H9 (cell line): ENCODE measurements at regions not wholly inside any gene's neighbourhood (a gene's known extent, or its start where the extent isn't known, plus 50 kb on each side); places are given as distances from the start of the nearest gene placed in this dataset.

ENCODE experiments used
- DNase-seq: peaks from one replicate; pipeline ENCODE4 v3.0.0-alpha.2; 2017
- H2AFZ ChIP-seq: one replicate; pipeline ENCODE4 v1.6.1; 2013; ENCODE audit warnings: mild to moderate bottlenecking, low read length, control low read depth, moderate library complexity
- H2AK5ac ChIP-seq: 2 replicates; pipeline ENCODE4 v1.6.1; 2013; ENCODE audit warnings: low read length, control low read depth, mixed read lengths; ENCODE audit not compliant: insufficient read length
- H2BK120ac ChIP-seq: one replicate; pipeline ENCODE4 v1.6.1; 2013; ENCODE audit warnings: low read depth, mild to moderate bottlenecking, low read length, control low read depth, inconsistent platforms; ENCODE audit not compliant: poor library complexity, severe bottlenecking
- H2BK12ac ChIP-seq: 2 replicates; pipeline ENCODE4 v1.6.1; 2013; ENCODE audit warnings: low read length, control low read depth, mixed read lengths, low read depth; ENCODE audit not compliant: insufficient read length
- H2BK15ac ChIP-seq: 2 replicates; pipeline ENCODE4 v1.6.1; 2013; ENCODE audit warnings: low read depth, low read length, control low read depth
- H2BK20ac ChIP-seq: one replicate; pipeline ENCODE4 v1.6.1; 2013; ENCODE audit warnings: low read depth, mild to moderate bottlenecking, low read length, control low read depth, inconsistent platforms; ENCODE audit not compliant: poor library complexity, severe bottlenecking
- H2BK5ac ChIP-seq: 2 replicates; pipeline ENCODE4 v1.6.1; 2013; ENCODE audit warnings: low read length, control low read depth, mixed read lengths; ENCODE audit not compliant: insufficient read length
- H3K14ac ChIP-seq: 2 replicates; pipeline ENCODE4 v1.6.1; 2013; ENCODE audit warnings: low read length, control low read depth; ENCODE audit not compliant: insufficient read depth
- H3K18ac ChIP-seq: 2 replicates; pipeline ENCODE4 v1.6.1; 2013; ENCODE audit warnings: low read depth, mild to moderate bottlenecking, mixed read lengths, low read length, control low read depth; ENCODE audit not compliant: insufficient read length
- H3K23ac ChIP-seq: 2 replicates; pipeline ENCODE4 v1.6.1; 2013; ENCODE audit warnings: low read length, control low read depth, mixed read lengths, low read depth; ENCODE audit not compliant: insufficient read length
- H3K23me2 ChIP-seq: 2 replicates; pipeline ENCODE4 v1.6.1; 2013; ENCODE audit warnings: low read depth, mild to moderate bottlenecking, mixed read lengths, low read length, control low read depth; ENCODE audit not compliant: insufficient read length, poor library complexity, severe bottlenecking
- H3K27ac ChIP-seq: 2 replicates; pipeline ENCODE4 v1.5.1; 2013; ENCODE audit warnings: low read length, control low read depth, mixed read lengths, low read depth; ENCODE audit not compliant: insufficient read length
- H3K27me3 ChIP-seq: 2 replicates; pipeline ENCODE4 v1.6.1; 2013; ENCODE audit warnings: low read length, control low read depth, inconsistent platforms; ENCODE audit not compliant: insufficient read depth
- H3K4ac ChIP-seq: 2 replicates; pipeline ENCODE4 v1.6.1; 2013; ENCODE audit warnings: low read depth, mild to moderate bottlenecking, control low read depth, inconsistent platforms, low read length, moderate library complexity
- H3K4me1 ChIP-seq: 2 replicates; pipeline ENCODE4 v1.6.1; 2013; ENCODE audit warnings: low read length, control low read depth, inconsistent platforms; ENCODE audit not compliant: insufficient read depth
- H3K4me2 ChIP-seq: 2 replicates; pipeline ENCODE4 v1.6.1; 2013; ENCODE audit warnings: low read length, control low read depth, mixed read lengths; ENCODE audit not compliant: insufficient read length, insufficient read depth
- H3K56ac ChIP-seq: 2 replicates; pipeline ENCODE4 v1.6.1; 2013; ENCODE audit warnings: low read depth, mild to moderate bottlenecking, mixed read lengths, low read length, control low read depth; ENCODE audit not compliant: insufficient read length
- H3K79me1 ChIP-seq: 2 replicates; pipeline ENCODE4 v1.6.1; 2013; ENCODE audit warnings: low read depth, mild to moderate bottlenecking, moderate library complexity, low read length, control low read depth, inconsistent platforms; ENCODE audit not compliant: insufficient read depth, poor library complexity, severe bottlenecking
- H3K79me2 ChIP-seq: 2 replicates; pipeline ENCODE4 v1.6.1; 2013; ENCODE audit warnings: low read length, control low read depth, inconsistent platforms; ENCODE audit not compliant: insufficient read depth
- H3K9ac ChIP-seq: 2 replicates; pipeline ENCODE4 v1.6.1; 2013; ENCODE audit warnings: low read length, control low read depth, mixed read lengths; ENCODE audit not compliant: insufficient read length; ENCODE audit errors: extremely low read depth
- H3K9me3 ChIP-seq: one replicate; pipeline ENCODE4 v1.6.1; 2013; ENCODE audit warnings: low read depth, low read length, inconsistent platforms; ENCODE audit not compliant: control insufficient read depth
- H3T11ph ChIP-seq: one replicate; pipeline ENCODE4 v1.6.1; 2013; ENCODE audit warnings: mild to moderate bottlenecking, low read length, control low read depth, inconsistent platforms
- H4K20me1 ChIP-seq: one replicate; pipeline ENCODE4 v1.6.1; 2013; ENCODE audit not compliant: control insufficient read depth, insufficient read length, insufficient read depth
- H4K5ac ChIP-seq: 2 replicates; pipeline ENCODE4 v1.6.1; 2013; ENCODE audit warnings: low read depth, mild to moderate bottlenecking, mixed read lengths, low read length, control low read depth; ENCODE audit not compliant: insufficient read length
- H4K8ac ChIP-seq: replicated peaks from 2 replicates; pipeline ENCODE4 v1.6.1; 2013; ENCODE audit warnings: low read length, control low read depth, mixed read lengths, low read depth; ENCODE audit not compliant: insufficient read length
- H4K91ac ChIP-seq: 2 replicates; pipeline ENCODE4 v1.6.1; 2013; ENCODE audit warnings: low read depth, mild to moderate bottlenecking, moderate library complexity, mixed read lengths, low read length, control low read depth; ENCODE audit not compliant: insufficient read length
- H3K27ac Mint-ChIP-seq, 3 experiments: 2 replicates in 2 of 3; 3 replicates in 1 of 3; pipeline ENCODE4 v1.8.0; 2020 to 2021; ENCODE audit warnings: mixed read lengths in 3 of 3, mild to moderate bottlenecking in 1 of 3, moderate library complexity in 1 of 3
- H3K27me3 Mint-ChIP-seq: 2 replicates; pipeline ENCODE4 v1.8.0; 2021; ENCODE audit warnings: low read depth, mild to moderate bottlenecking, moderate library complexity, mixed read lengths
- H3K36me3 Mint-ChIP-seq, 3 experiments: 2 replicates in 2 of 3; 3 replicates in 1 of 3; pipeline ENCODE4 v1.8.0; 2020 to 2021; ENCODE audit warnings: low read depth in 3 of 3, mixed read lengths in 3 of 3; ENCODE audit not compliant: insufficient read depth in 1 of 3
- H3K4me1 Mint-ChIP-seq, 2 experiments: 2 replicates each; pipeline ENCODE4 v1.8.0; 2020; ENCODE audit warnings: mixed read lengths in 2 of 2
- H3K4me3 Mint-ChIP-seq, 2 experiments: 2 replicates in 1 of 2; 3 replicates in 1 of 2; pipeline ENCODE4 v1.8.0; 2020 to 2021; ENCODE audit warnings: mild to moderate bottlenecking in 2 of 2, mixed read lengths in 2 of 2, moderate library complexity in 1 of 2
- H3K9me3 Mint-ChIP-seq, 2 experiments: 2 replicates in 1 of 2; 3 replicates in 1 of 2; pipeline ENCODE4 v1.8.0; 2020; ENCODE audit warnings: mild to moderate bottlenecking in 2 of 2, mixed read lengths in 2 of 2, moderate library complexity in 1 of 2
- WGBS: extraction: QIAGEN DNeasy Blood & Tissue Kit; methylation state at CpG from one replicate; pipeline ENCODE4 v1.1.7; 2013; ENCODE audit warnings: missing lambda C conversion rate, low lambda C conversion rate, mixed read lengths; ENCODE audit not compliant: insufficient read length; ENCODE audit errors: extremely low coverage; 5-methylcytosine and 5-hydroxymethylcytosine counted together
- TF ChIP-seq, protein P1 (sequence below): fragments of 200-600 bp; sonication (generic); conservative IDR thresholded peaks from 3 replicates; pipeline ENCODE4 v1.8.0; 2021; ENCODE audit warnings: antibody characterized with exemption, mild to moderate bottlenecking

- no peak overlapping the region for H3K23ac ChIP-seq
- H2AFZ ChIP-seq: no peak overlapping the region
- H3K4me3 Mint-ChIP-seq: no peak overlapping the region
- DNase-seq: no peak
- H3K4me1 Mint-ChIP-seq: peaks cover 25 to 30% of the 10 kb centered on the region in 2 experiments
- H3K4me2 ChIP-seq: no peak overlapping the region
- no peak overlapping the region for H3K4ac ChIP-seq
- WGBS: no CpG with 5 or more reads among the region's 3 CpGs
- no peaks in the 10 kb centered on the region for H3K27me3 ChIP-seq
- H3K79me1 ChIP-seq: no peaks in the 10 kb centered on the region
- H2BK15ac ChIP-seq: no peak overlapping the region
- no peak overlapping the region for H4K91ac ChIP-seq
- H4K20me1 ChIP-seq: no peaks in the 10 kb centered on the region
- no peaks in the 10 kb centered on the region for H3K9me3 ChIP-seq
- H3T11ph ChIP-seq: no peak overlapping the region
- H2BK12ac ChIP-seq: no peak overlapping the region
- no peak overlapping the region for H2AK5ac ChIP-seq
- no peaks in the 10 kb centered on the region for H3K79me2 ChIP-seq
- peaks cover 3% of the 10 kb centered on the region; the same call in 1 of the 2 replicates for H3K4me1 ChIP-seq
- H2BK20ac ChIP-seq: no peak overlapping the region
- no peak overlapping the region for H3K27ac Mint-ChIP-seq
- H4K5ac ChIP-seq: no peak overlapping the region
- no peak overlapping the region for H3K56ac ChIP-seq
- no peaks in the 10 kb centered on the region for H3K27me3 Mint-ChIP-seq
- peaks cover 0 to 4% (median 0%) of the 10 kb centered on the region in 3 experiments; a peak in 2 of 7 replicates for H3K36me3 Mint-ChIP-seq
- H2BK5ac ChIP-seq: no peak overlapping the region
- H3K9ac ChIP-seq: no peak overlapping the region
- H4K8ac ChIP-seq: no peak overlapping the region
- no peak overlapping the region for H3K14ac ChIP-seq
- H3K23me2 ChIP-seq: no peaks in the 10 kb centered on the region
- H3K18ac ChIP-seq: no peak overlapping the region
- H3K27ac ChIP-seq: no peak overlapping the region
- peaks cover 2% of the 10 kb centered on the region in 2 experiments; a peak in 1 of 5 replicates for H3K9me3 Mint-ChIP-seq
- TF ChIP-seq, protein P1, sequence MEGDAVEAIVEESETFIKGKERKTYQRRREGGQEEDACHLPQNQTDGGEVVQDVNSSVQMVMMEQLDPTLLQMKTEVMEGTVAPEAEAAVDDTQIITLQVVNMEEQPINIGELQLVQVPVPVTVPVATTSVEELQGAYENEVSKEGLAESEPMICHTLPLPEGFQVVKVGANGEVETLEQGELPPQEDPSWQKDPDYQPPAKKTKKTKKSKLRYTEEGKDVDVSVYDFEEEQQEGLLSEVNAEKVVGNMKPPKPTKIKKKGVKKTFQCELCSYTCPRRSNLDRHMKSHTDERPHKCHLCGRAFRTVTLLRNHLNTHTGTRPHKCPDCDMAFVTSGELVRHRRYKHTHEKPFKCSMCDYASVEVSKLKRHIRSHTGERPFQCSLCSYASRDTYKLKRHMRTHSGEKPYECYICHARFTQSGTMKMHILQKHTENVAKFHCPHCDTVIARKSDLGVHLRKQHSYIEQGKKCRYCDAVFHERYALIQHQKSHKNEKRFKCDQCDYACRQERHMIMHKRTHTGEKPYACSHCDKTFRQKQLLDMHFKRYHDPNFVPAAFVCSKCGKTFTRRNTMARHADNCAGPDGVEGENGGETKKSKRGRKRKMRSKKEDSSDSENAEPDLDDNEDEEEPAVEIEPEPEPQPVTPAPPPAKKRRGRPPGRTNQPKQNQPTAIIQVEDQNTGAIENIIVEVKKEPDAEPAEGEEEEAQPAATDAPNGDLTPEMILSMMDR: no peak
- H2BK120ac ChIP-seq: no peak overlapping the region
Measured at GRCh38 chr4:161183729-161184128, 980.1 kb downstream of the FSTL5 start.
